ENCODE measurements at regions not wholly inside any gene's neighbourhood (a gene's known extent, or its start where the extent isn't known, plus 50 kb on each side); places are given as distances from the start of the nearest gene placed in this dataset.

DNA sequence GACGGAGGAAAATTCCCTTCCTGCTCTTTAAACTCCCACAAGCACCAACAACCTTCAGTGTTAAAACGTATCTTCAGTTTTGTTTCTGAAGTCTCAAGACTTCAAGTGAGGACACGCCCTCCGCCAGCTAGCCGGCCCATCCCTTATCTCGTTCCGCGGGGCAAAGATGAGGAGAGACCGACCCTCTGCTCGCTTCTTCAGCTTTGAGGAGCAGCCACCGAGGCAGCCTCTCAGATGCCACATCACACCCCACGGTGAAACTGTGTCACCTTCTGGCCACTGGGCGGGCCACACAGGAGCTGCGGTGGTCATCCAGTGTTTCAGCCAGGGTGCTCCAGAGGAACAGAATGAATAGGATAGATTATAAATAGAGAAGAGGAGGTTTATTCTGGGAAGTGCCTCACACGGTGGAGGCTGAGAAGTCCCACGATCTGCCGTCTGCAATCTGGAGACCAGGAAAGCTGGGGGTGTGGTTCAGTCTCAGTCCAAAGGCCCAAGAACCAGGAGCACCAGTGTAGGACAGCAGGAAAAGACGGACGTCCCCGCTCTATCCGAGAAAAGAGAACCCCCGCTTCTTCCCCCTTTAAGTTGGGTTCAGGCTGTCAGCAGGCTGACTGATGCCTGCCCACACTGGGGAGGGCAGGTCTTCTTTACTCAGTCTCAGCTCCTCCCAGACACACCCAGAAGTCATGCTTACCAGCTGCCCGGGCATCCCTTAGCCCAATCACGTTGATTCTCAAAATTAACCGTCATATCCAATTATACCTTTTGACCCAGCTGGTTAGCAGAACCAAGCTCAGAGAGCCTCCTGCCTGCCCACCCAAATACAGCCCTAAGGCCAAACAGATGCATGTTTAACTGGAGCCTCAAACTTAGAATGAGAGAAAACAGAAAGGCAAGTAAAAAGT, 399.7 kb upstream of the ID2 start:
- Histone ChIP-seq H3K27ac (replicated peaks; ENCODE audit: low read length) (no peak overlapping the region), H3K4ac (ENCODE audit: low read length) (no peak overlapping the region), H3K4me2 (ENCODE audit: insufficient read depth, low read length, poor library complexity, severe bottlenecking) (no peak overlapping the region), H2BK5ac (ENCODE audit: low read length) (no peak overlapping the region), H2BK120ac (ENCODE audit: low read depth, low read length) (no peak overlapping the region), H3K14ac (ENCODE audit: low read length) (no peak overlapping the region), H3K36me3 (replicated peaks in 1 of 2; ENCODE audit: control insufficient read depth in 2 of 2, insufficient read depth in 2 of 2, low read length in 2 of 2) (no peaks in the 10 kb centered on the region), H2AK5ac (ENCODE audit: low read depth, low read length) (peak overlapping the region; percentile 34), H3K4me3 (ENCODE audit: low read length in 2 of 2) (no peak overlapping the region), H3K9me3 (replicated peaks in 1 of 2; ENCODE audit: control insufficient read depth in 2 of 2, insufficient read depth in 1 of 2, low read depth in 1 of 2, low read length in 2 of 2) (no peaks in the 10 kb centered on the region), H3K23ac (ENCODE audit: low read depth, low read length, poor library complexity) (no peak overlapping the region), H4K8ac (ENCODE audit: low read depth, low read length) (no peak overlapping the region), H2BK12ac (ENCODE audit: low read length) (peak overlapping the region; percentile 59), H4K91ac (ENCODE audit: low read depth, low read length, poor library complexity) (no peak overlapping the region), H3K27me3 (ENCODE audit: control insufficient read depth in 3 of 3, insufficient read depth in 3 of 3, low read depth in 1 of 3, low read length in 3 of 3) (no peaks in the 10 kb centered on the region), H2AFZ (ENCODE audit: low read length) (no peak overlapping the region), H3K9ac (ENCODE audit: low read depth, low read length, poor library complexity) (no peak overlapping the region), H2BK15ac (ENCODE audit: low read length) (peak overlapping the region; percentile 40), H3K4me1 (ENCODE audit: control insufficient read depth in 2 of 2, insufficient read depth in 1 of 2, low read depth in 1 of 2, low read length in 2 of 2) (peaks cover 2 to 7% of the 10 kb centered on the region in 2 donors), H3K18ac (ENCODE audit: low read length) (peak overlapping the region; percentile 76), H3K79me1 (ENCODE audit: low read depth, low read length) (no peaks in the 10 kb centered on the region)
- no CpG with 5 or more reads among the region's 25 CpGs for WGBS, 2 donors (ENCODE audit: extremely low coverage in 2 of 2, insufficient read length in 2 of 2, insufficient replicate concordance in 1 of 2)
- DNase-seq (ENCODE audit: low spot score): no peak

DNA sequence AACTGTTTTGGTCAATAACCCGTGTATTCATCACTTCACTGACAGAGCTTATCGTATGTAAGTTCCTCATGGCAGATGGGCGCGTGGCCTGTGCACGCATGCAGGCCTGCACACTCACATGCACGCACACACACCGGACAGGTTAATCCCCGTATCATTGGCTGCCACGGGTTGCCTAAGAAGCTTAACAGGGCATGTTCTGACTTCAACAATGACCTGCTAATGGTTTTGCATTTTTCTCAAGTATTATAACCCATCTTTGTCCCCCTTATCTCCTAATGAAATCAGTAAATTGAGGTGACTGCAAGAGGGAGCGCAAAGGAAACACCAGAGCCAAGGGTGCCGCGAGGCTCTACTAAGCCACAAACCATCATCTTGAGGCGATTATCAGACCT, 399.0 kb upstream of the ID2 start:
- no peak overlapping the region for H2BK15ac ChIP-seq (ENCODE audit: low read length)
- H2BK5ac ChIP-seq (ENCODE audit: low read length): no peak overlapping the region

GRCh38 chr2:8285081-8285480, 396.8 kb upstream of the ID2 start:
- H3K14ac ChIP-seq (ENCODE audit: low read length): no peak overlapping the region
- H3K4me2 ChIP-seq (ENCODE audit: insufficient read depth, low read length, poor library complexity, severe bottlenecking): no peak overlapping the region
- H3K79me1 ChIP-seq (ENCODE audit: low read depth, low read length): no peaks in the 10 kb centered on the region
- H3K4me3 ChIP-seq (ENCODE audit: low read length in 2 of 2): no peak overlapping the region
- H3K9ac ChIP-seq (ENCODE audit: low read depth, low read length, poor library complexity): no peak overlapping the region
- H3K27me3 ChIP-seq (ENCODE audit: control insufficient read depth in 3 of 3, insufficient read depth in 3 of 3, low read depth in 1 of 3, low read length in 3 of 3): no peaks in the 10 kb centered on the region
- H3K4ac ChIP-seq (ENCODE audit: low read length): no peak overlapping the region
- no peak overlapping the region for H2AFZ ChIP-seq (ENCODE audit: low read length)
- no peak overlapping the region for H2BK12ac ChIP-seq (ENCODE audit: low read length)
- no peak overlapping the region for H3K18ac ChIP-seq (ENCODE audit: low read length)
- H2BK15ac ChIP-seq (ENCODE audit: low read length): no peak overlapping the region
- no peak for DNase-seq (ENCODE audit: low spot score)
- H2AK5ac ChIP-seq (ENCODE audit: low read depth, low read length): no peak overlapping the region
- H3K23ac ChIP-seq (ENCODE audit: low read depth, low read length, poor library complexity): no peak overlapping the region
- no peak overlapping the region for H2BK5ac ChIP-seq (ENCODE audit: low read length)
- peaks cover 0 to 3% of the 10 kb centered on the region in 2 donors for H3K9me3 ChIP-seq (replicated peaks in 1 of 2; ENCODE audit: control insufficient read depth in 2 of 2, insufficient read depth in 1 of 2, low read depth in 1 of 2, low read length in 2 of 2)
- no peak overlapping the region for H4K91ac ChIP-seq (ENCODE audit: low read depth, low read length, poor library complexity)
- H3K36me3 ChIP-seq (replicated peaks in 1 of 2; ENCODE audit: control insufficient read depth in 2 of 2, insufficient read depth in 2 of 2, low read length in 2 of 2): no peaks in the 10 kb centered on the region
- H3K4me1 ChIP-seq (ENCODE audit: control insufficient read depth in 2 of 2, insufficient read depth in 1 of 2, low read depth in 1 of 2, low read length in 2 of 2): peaks cover 0 to 7% of the 10 kb centered on the region in 2 donors
- no peak overlapping the region for H4K8ac ChIP-seq (ENCODE audit: low read depth, low read length)
- no CpG with 5 or more reads among the region's 3 CpGs for WGBS, 2 donors (ENCODE audit: extremely low coverage in 2 of 2, insufficient read length in 2 of 2, insufficient replicate concordance in 1 of 2)
- no peak overlapping the region for H2BK120ac ChIP-seq (ENCODE audit: low read depth, low read length)
- no peak overlapping the region for H3K27ac ChIP-seq (replicated peaks; ENCODE audit: low read length)

More for the DNA sequence above, 399.0 kb upstream of the ID2 start:
- H3K14ac ChIP-seq (ENCODE audit: low read length): no peak overlapping the region
- no peak overlapping the region for H3K9ac ChIP-seq (ENCODE audit: low read depth, low read length, poor library complexity)
- H4K91ac ChIP-seq (ENCODE audit: low read depth, low read length, poor library complexity): no peak overlapping the region
- no peak overlapping the region for H2AK5ac ChIP-seq (ENCODE audit: low read depth, low read length)
- H2AFZ ChIP-seq (ENCODE audit: low read length): no peak overlapping the region
- H3K27ac ChIP-seq (replicated peaks; ENCODE audit: low read length): no peak overlapping the region
- WGBS, 2 donors (ENCODE audit: extremely low coverage in 2 of 2, insufficient read length in 2 of 2, insufficient replicate concordance in 1 of 2): no CpG with 5 or more reads among the region's 13 CpGs
- H3K36me3 ChIP-seq (replicated peaks in 1 of 2; ENCODE audit: control insufficient read depth in 2 of 2, insufficient read depth in 2 of 2, low read length in 2 of 2): no peaks in the 10 kb centered on the region
- no peaks in the 10 kb centered on the region for H3K79me1 ChIP-seq (ENCODE audit: low read depth, low read length)
- no peak overlapping the region for H3K23ac ChIP-seq (ENCODE audit: low read depth, low read length, poor library complexity)
- H3K18ac ChIP-seq (ENCODE audit: low read length): no peak overlapping the region
- H3K4ac ChIP-seq (ENCODE audit: low read length): no peak overlapping the region
- no peak for DNase-seq (ENCODE audit: low spot score)
- peak overlapping the region; percentile 59 for H2BK12ac ChIP-seq (ENCODE audit: low read length)
- no peak overlapping the region for H3K4me2 ChIP-seq (ENCODE audit: insufficient read depth, low read length, poor library complexity, severe bottlenecking)
- H3K4me3 ChIP-seq (ENCODE audit: low read length in 2 of 2): no peak overlapping the region
- H3K4me1 ChIP-seq (ENCODE audit: control insufficient read depth in 2 of 2, insufficient read depth in 1 of 2, low read depth in 1 of 2, low read length in 2 of 2): peaks cover 2 to 7% of the 10 kb centered on the region in 2 donors
- no peaks in the 10 kb centered on the region for H3K27me3 ChIP-seq (ENCODE audit: control insufficient read depth in 3 of 3, insufficient read depth in 3 of 3, low read depth in 1 of 3, low read length in 3 of 3)
- no peak overlapping the region for H2BK120ac ChIP-seq (ENCODE audit: low read depth, low read length)
- no peak overlapping the region for H4K8ac ChIP-seq (ENCODE audit: low read depth, low read length)
- no peaks in the 10 kb centered on the region for H3K9me3 ChIP-seq (replicated peaks in 1 of 2; ENCODE audit: control insufficient read depth in 2 of 2, insufficient read depth in 1 of 2, low read depth in 1 of 2, low read length in 2 of 2)

GRCh38 chr2:8285898-8286297, 396.0 kb upstream of the ID2 start:
- H3K27me3 ChIP-seq (ENCODE audit: control insufficient read depth in 3 of 3, insufficient read depth in 3 of 3, low read depth in 1 of 3, low read length in 3 of 3): no peaks in the 10 kb centered on the region
- H2AK5ac ChIP-seq (ENCODE audit: low read depth, low read length): no peak overlapping the region

More at GRCh38 chr2:8285898-8286297, 396.0 kb upstream of the ID2 start:
- Histone ChIP-seq H3K79me1 (ENCODE audit: low read depth, low read length) (no peaks in the 10 kb centered on the region), H3K4ac (ENCODE audit: low read length) (no peak overlapping the region), H4K8ac (ENCODE audit: low read depth, low read length) (no peak overlapping the region), H2BK15ac (ENCODE audit: low read length) (no peak overlapping the region), H3K4me3 (ENCODE audit: low read length in 2 of 2) (no peak overlapping the region), H3K36me3 (replicated peaks in 1 of 2; ENCODE audit: control insufficient read depth in 2 of 2, insufficient read depth in 2 of 2, low read length in 2 of 2) (no peaks in the 10 kb centered on the region), H2BK12ac (ENCODE audit: low read length) (no peak overlapping the region), H2BK120ac (ENCODE audit: low read depth, low read length) (no peak overlapping the region), H4K91ac (ENCODE audit: low read depth, low read length, poor library complexity) (no peak overlapping the region), H3K4me1 (ENCODE audit: control insufficient read depth in 2 of 2, insufficient read depth in 1 of 2, low read depth in 1 of 2, low read length in 2 of 2) (peaks cover 0 to 7% of the 10 kb centered on the region in 2 donors), H3K9me3 (replicated peaks in 1 of 2; ENCODE audit: control insufficient read depth in 2 of 2, insufficient read depth in 1 of 2, low read depth in 1 of 2, low read length in 2 of 2) (peaks cover 0 to 3% of the 10 kb centered on the region in 2 donors), H3K27ac (replicated peaks; ENCODE audit: low read length) (no peak overlapping the region), H2AFZ (ENCODE audit: low read length) (no peak overlapping the region), H3K9ac (ENCODE audit: low read depth, low read length, poor library complexity) (no peak overlapping the region), H3K4me2 (ENCODE audit: insufficient read depth, low read length, poor library complexity, severe bottlenecking) (no peak overlapping the region), H2BK5ac (ENCODE audit: low read length) (no peak overlapping the region), H3K14ac (ENCODE audit: low read length) (no peak overlapping the region), H3K18ac (ENCODE audit: low read length) (no peak overlapping the region), H3K23ac (ENCODE audit: low read depth, low read length, poor library complexity) (no peak overlapping the region)
- DNase-seq (ENCODE audit: low spot score): no peak
- no CpG with 5 or more reads among the region's 5 CpGs for WGBS, 2 donors (ENCODE audit: extremely low coverage in 2 of 2, insufficient read length in 2 of 2, insufficient replicate concordance in 1 of 2)

All from neuronal stem cell (in vitro differentiated cells).